ENCODE measurements at regions not wholly inside any gene's neighbourhood (a gene's known extent, or its start where the extent isn't known, plus 50 kb on each side); places are given as distances from the start of the nearest gene placed in this dataset.

- TF ChIP-seq CTCF (IDR thresholded peaks at IDR 0.05; ENCODE audit: low read depth, low read length) = no peak
- no peak overlapping the region for H3K4me3 ChIP-seq (ENCODE audit: low read depth, low read length)
- no peak for DNase-seq
- H3K27ac ChIP-seq = no peak overlapping the region
- H3K9me3 ChIP-seq (ENCODE audit: severe bottlenecking) = no peaks in the 10 kb centered on the region
- H3K36me3 ChIP-seq = no peaks in the 10 kb centered on the region
- no peaks in the 10 kb centered on the region for H3K27me3 ChIP-seq (ENCODE audit: insufficient read depth, low read depth, severe bottlenecking)
Observed at GRCh38 chr3:154953538-154953937, 126.6 kb upstream of the MME start.

DNA sequence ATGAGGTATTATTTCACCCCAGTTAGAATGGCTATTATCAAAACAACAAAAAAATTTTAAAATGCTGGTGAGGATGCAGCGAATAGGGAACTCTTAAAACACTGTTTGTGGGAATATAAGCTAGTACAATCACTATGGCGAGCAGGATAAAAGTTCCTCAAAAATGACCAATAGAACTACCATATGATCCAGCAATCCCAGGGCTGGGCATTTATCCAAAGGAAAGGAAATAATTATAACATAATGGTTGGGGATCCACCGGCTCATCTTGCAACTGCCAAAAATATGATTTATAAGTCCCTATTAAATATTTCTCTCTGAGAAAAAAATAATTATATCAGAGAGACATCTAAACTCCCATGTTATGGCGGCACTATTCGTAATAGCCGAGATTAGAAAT is 127.6 kb upstream of the MME start:
- Histone ChIP-seq H3K9me3 (ENCODE audit: severe bottlenecking) (no peaks in the 10 kb centered on the region), H3K4me3 (ENCODE audit: low read depth, low read length) (no peak overlapping the region), H3K36me3 (no peaks in the 10 kb centered on the region), H3K27ac (no peak overlapping the region), H3K27me3 (ENCODE audit: insufficient read depth, low read depth, severe bottlenecking) (no peaks in the 10 kb centered on the region)
- no peak for DNase-seq
- no peak for TF ChIP-seq CTCF (IDR thresholded peaks at IDR 0.05; ENCODE audit: low read depth, low read length)

DNA sequence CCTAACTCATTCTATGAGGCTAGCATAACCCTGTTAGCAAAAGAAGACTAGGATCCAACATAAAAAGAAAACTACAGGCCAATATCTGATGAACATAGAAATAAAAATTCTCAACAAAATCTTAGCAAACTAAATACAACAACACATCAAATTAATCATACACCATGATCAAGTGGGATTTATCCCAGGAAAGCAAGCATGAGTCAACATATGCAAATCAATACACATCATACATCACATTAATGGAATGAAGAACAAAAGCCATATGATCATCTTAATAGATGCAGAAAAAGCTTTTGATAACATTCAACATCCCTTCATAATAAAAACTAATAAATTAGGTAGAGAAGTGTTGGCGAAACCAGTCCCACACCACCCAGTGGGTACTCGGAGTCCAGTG is 136.1 kb upstream of the MME start:
- TF ChIP-seq CTCF (IDR thresholded peaks at IDR 0.05; ENCODE audit: low read depth, low read length) = no peak
- DNase-seq = no peak

DNA sequence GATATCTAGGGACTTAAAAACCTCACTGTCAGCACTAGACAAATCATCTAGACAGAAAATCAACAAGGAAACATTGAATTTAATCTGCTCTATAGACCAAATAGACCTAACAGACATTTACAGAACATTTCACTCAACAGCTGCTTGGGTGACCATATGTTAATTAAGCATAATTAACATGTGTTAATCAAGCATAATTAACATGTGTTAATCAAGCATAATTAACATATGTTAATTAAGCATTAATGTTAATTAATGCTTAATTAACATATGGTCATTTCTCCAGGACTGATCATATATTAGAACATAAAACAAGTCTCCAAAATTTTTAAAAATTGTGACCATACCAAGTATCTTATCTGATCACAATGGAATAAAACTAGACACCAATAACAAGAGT is 137.3 kb upstream of the MME start:
- no peak for TF ChIP-seq CTCF (IDR thresholded peaks at IDR 0.05; ENCODE audit: low read depth, low read length)
- Histone ChIP-seq H3K4me3 (ENCODE audit: low read depth, low read length) (no peak overlapping the region), H3K27ac (no peak overlapping the region), H3K36me3 (no peaks in the 10 kb centered on the region), H3K9me3 (ENCODE audit: severe bottlenecking) (no peaks in the 10 kb centered on the region), H3K27me3 (ENCODE audit: insufficient read depth, low read depth, severe bottlenecking) (no peaks in the 10 kb centered on the region)
- DNase-seq = no peak

More for the DNA sequence above, 136.1 kb upstream of the MME start:
- Histone ChIP-seq H3K27ac (no peak overlapping the region), H3K4me3 (ENCODE audit: low read depth, low read length) (no peak overlapping the region), H3K27me3 (ENCODE audit: insufficient read depth, low read depth, severe bottlenecking) (no peaks in the 10 kb centered on the region), H3K36me3 (no peaks in the 10 kb centered on the region), H3K9me3 (ENCODE audit: severe bottlenecking) (no peaks in the 10 kb centered on the region)

DNA sequence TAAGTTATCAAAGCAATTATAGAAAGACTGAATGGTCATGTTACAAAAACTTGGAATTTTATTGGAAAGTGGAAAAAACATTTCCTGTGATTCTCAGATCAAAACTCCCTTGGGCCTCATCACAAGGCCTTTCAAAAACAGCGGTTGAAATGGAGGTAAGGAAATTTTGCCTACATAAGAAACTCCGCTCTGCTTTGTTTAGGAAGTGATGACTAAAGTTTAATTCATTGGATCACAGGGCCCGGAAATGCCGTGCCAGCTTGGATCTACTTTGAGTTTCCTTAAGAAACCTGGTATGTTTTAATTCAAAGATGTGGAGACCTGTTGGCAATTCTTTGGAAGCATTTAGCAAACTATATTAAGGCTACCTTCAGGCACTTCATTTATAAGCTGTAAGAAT is 143.9 kb upstream of the MME start:
- no peak for TF ChIP-seq CTCF (IDR thresholded peaks at IDR 0.05; ENCODE audit: low read depth, low read length)
- no peak overlapping the region for H3K27ac ChIP-seq
- no peak for DNase-seq
- no peaks in the 10 kb centered on the region for H3K36me3 ChIP-seq
- no peaks in the 10 kb centered on the region for H3K27me3 ChIP-seq (ENCODE audit: insufficient read depth, low read depth, severe bottlenecking)
- H3K4me3 ChIP-seq (ENCODE audit: low read depth, low read length) = no peak overlapping the region
- H3K9me3 ChIP-seq (ENCODE audit: severe bottlenecking) = no peaks in the 10 kb centered on the region

- no peak overlapping the region for H3K27ac ChIP-seq
- no peak overlapping the region for H3K4me3 ChIP-seq (ENCODE audit: low read depth, low read length)
- no peak for DNase-seq
- no peak for TF ChIP-seq CTCF (IDR thresholded peaks at IDR 0.05; ENCODE audit: low read depth, low read length)
- no peaks in the 10 kb centered on the region for H3K27me3 ChIP-seq (ENCODE audit: insufficient read depth, low read depth, severe bottlenecking)
- H3K36me3 ChIP-seq = no peaks in the 10 kb centered on the region
- H3K9me3 ChIP-seq (ENCODE audit: severe bottlenecking) = no peaks in the 10 kb centered on the region
Observed at GRCh38 chr3:154933581-154933980, 146.5 kb upstream of the MME start.
